ENCODE measurements at regions not wholly inside any gene's neighbourhood (a gene's known extent, or its start where the extent isn't known, plus 50 kb on each side); places are given as distances from the start of the nearest gene placed in this dataset.

DNA sequence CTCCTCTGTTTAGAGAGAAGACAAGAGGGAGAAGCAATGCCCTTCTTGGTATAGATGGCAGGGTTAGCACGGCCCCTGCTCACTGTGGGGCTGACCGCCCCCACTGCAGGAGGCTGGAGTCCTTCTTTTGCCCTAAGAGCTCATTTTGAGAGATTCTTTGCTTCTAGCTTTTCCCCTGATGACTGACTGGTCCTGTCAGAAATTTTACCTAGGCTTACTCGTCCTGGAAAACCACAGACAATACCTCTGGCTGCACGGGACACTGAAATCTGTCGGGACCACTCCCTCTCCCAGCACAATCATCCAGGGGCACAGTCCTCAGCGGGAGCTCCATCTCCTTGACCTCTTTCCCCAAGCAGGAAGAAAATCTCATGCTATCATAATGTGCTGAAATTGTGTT lies 143.0 kb upstream of the RGMA start:
- Histone ChIP-seq H2AFZ (ENCODE audit: low read depth, low read length) (peak overlapping the region; percentile 81), H3K4me2 (ENCODE audit: insufficient read depth, low read length) (peak overlapping the region; percentile 88), H3K79me2 (ENCODE audit: insufficient read depth, low read length) (peaks cover 31% of the 10 kb centered on the region), H4K20me1 (ENCODE audit: insufficient read depth, low read length) (no peaks in the 10 kb centered on the region), H3K4me3 (ENCODE audit: low read depth in 1 of 2, low read length in 2 of 2) (peak overlapping the region; percentile 14 to 64; a peak in 3 of 4 replicates), H3K36me3 (ENCODE audit: insufficient read depth, low read length) (no peaks in the 10 kb centered on the region), H3K4me1 (ENCODE audit: insufficient read depth, low read length) (peaks cover 63% of the 10 kb centered on the region), H3K9me3 (ENCODE audit: insufficient read depth, low read length, severe bottlenecking) (no peaks in the 10 kb centered on the region), H3K9ac (ENCODE audit: low read depth, low read length) (peak overlapping the region; percentile 63), H3K27me3 (ENCODE audit: insufficient read depth, low read length, poor library complexity) (no peaks in the 10 kb centered on the region), H3K27ac (ENCODE audit: low read length) (peak overlapping the region; percentile 91)
- ATAC-seq (ENCODE audit: insufficient read depth, low read depth), result peak; percentile 49
- no peak for DNase-seq
- no peak for TF ChIP-seq EZH2 (IDR thresholded peaks at IDR 0.05; ENCODE audit: borderline replicate concordance, low read depth, low read length, severe bottlenecking)
- TF ChIP-seq, protein P1, sequence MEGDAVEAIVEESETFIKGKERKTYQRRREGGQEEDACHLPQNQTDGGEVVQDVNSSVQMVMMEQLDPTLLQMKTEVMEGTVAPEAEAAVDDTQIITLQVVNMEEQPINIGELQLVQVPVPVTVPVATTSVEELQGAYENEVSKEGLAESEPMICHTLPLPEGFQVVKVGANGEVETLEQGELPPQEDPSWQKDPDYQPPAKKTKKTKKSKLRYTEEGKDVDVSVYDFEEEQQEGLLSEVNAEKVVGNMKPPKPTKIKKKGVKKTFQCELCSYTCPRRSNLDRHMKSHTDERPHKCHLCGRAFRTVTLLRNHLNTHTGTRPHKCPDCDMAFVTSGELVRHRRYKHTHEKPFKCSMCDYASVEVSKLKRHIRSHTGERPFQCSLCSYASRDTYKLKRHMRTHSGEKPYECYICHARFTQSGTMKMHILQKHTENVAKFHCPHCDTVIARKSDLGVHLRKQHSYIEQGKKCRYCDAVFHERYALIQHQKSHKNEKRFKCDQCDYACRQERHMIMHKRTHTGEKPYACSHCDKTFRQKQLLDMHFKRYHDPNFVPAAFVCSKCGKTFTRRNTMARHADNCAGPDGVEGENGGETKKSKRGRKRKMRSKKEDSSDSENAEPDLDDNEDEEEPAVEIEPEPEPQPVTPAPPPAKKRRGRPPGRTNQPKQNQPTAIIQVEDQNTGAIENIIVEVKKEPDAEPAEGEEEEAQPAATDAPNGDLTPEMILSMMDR (IDR thresholded peaks at IDR 0.05; ENCODE audit: borderline replicate concordance, extremely low read depth, low read length, poor library complexity, severe bottlenecking), result no peak

DNA sequence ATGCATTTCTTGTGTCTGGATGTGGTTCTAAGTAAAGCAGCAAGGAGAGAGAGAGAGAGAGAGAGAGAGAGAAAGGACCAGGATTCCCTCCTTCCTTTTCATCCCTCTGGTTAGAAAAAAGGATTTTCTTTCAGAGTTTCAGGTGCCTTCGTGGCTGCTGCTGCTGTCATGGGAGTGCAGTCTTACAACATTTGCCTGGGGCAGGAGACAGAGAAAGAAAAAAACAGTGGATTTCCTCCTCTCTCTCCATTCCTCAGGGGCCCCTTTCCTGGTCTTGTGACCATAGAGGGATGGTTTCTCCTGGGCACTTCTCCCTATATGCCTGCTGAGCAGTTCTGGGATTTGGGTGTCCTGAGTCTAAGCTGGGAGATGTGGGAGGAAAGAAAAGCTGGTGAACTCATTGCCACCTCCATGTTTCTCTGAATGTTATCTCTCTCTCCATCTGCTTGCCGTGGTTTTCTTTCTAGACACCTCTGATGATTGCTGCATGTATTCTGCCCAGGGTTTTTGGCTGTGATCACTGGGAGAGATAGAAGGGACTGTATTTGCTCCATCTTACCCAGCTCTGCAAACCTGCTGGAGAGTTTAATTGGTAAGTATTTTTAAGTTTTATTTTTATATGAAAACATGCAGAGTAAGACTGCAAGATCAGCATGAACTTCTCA lies 142.4 kb upstream of the RGMA start:
- peak overlapping the region; percentile 88 for H3K4me2 ChIP-seq (ENCODE audit: insufficient read depth, low read length)
- peak overlapping the region; percentile 91 for H3K27ac ChIP-seq (ENCODE audit: low read length)
- peak overlapping the region; percentile 14 to 64; a peak in 3 of 4 replicates for H3K4me3 ChIP-seq (ENCODE audit: low read depth in 1 of 2, low read length in 2 of 2)
- no peaks in the 10 kb centered on the region for H3K9me3 ChIP-seq (ENCODE audit: insufficient read depth, low read length, severe bottlenecking)
- H3K79me2 ChIP-seq (ENCODE audit: insufficient read depth, low read length), result peaks cover 27% of the 10 kb centered on the region
- no peaks in the 10 kb centered on the region for H4K20me1 ChIP-seq (ENCODE audit: insufficient read depth, low read length)
- peak overlapping the region; percentile 63 for H3K9ac ChIP-seq (ENCODE audit: low read depth, low read length)
- peak overlapping the region; percentile 81 for H2AFZ ChIP-seq (ENCODE audit: low read depth, low read length)
- TF ChIP-seq EZH2 (IDR thresholded peaks at IDR 0.05; ENCODE audit: borderline replicate concordance, low read depth, low read length, severe bottlenecking), result no peak
- TF ChIP-seq, protein P1 (IDR thresholded peaks at IDR 0.05; ENCODE audit: borderline replicate concordance, extremely low read depth, low read length, poor library complexity, severe bottlenecking), result no peak
- ATAC-seq (ENCODE audit: insufficient read depth, low read depth), result peak; percentile 89
- peaks cover 59% of the 10 kb centered on the region for H3K4me1 ChIP-seq (ENCODE audit: insufficient read depth, low read length)
- H3K27me3 ChIP-seq (ENCODE audit: insufficient read depth, low read length, poor library complexity), result no peaks in the 10 kb centered on the region
- DNase-seq, result peak; percentile 74
- no peaks in the 10 kb centered on the region for H3K36me3 ChIP-seq (ENCODE audit: insufficient read depth, low read length)

DNA sequence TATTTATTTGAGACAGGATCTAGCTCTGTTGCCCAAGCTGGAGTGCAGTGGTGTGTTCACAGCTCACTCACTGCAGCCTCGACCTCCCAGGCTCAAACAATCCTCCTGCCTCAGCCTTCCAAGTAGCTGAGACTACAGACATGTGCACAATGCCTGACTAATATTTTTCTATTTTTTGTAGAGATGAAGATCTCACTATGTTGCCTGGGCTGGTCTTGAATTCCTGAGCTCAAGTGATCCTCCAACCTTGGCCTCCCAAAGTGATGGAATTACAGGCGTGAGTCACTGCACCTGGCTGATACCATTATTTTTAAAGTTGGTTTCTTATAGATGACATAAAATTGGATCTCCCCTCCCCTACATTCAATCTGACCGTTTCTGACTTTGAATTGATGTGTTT lies 139.5 kb upstream of the RGMA start:
- Histone ChIP-seq H2AFZ (ENCODE audit: low read depth, low read length) (no peak overlapping the region), H3K4me3 (ENCODE audit: low read depth in 1 of 2, low read length in 2 of 2) (no peak overlapping the region), H3K27me3 (ENCODE audit: insufficient read depth, low read length, poor library complexity) (no peaks in the 10 kb centered on the region), H3K36me3 (ENCODE audit: insufficient read depth, low read length) (no peaks in the 10 kb centered on the region), H3K4me1 (ENCODE audit: insufficient read depth, low read length) (peaks cover 33% of the 10 kb centered on the region), H4K20me1 (ENCODE audit: insufficient read depth, low read length) (no peaks in the 10 kb centered on the region), H3K27ac (ENCODE audit: low read length) (no peak overlapping the region), H3K9me3 (ENCODE audit: insufficient read depth, low read length, severe bottlenecking) (no peaks in the 10 kb centered on the region), H3K79me2 (ENCODE audit: insufficient read depth, low read length) (peaks cover 6% of the 10 kb centered on the region), H3K9ac (ENCODE audit: low read depth, low read length) (no peak overlapping the region), H3K4me2 (ENCODE audit: insufficient read depth, low read length) (no peak overlapping the region)
- TF ChIP-seq, protein P1 (IDR thresholded peaks at IDR 0.05; ENCODE audit: borderline replicate concordance, extremely low read depth, low read length, poor library complexity, severe bottlenecking), result no peak
- TF ChIP-seq EZH2 (IDR thresholded peaks at IDR 0.05; ENCODE audit: borderline replicate concordance, low read depth, low read length, severe bottlenecking), result no peak
- DNase-seq (no peak), ATAC-seq (ENCODE audit: insufficient read depth, low read depth) (no peak)
